Transverse colon (tissue), 4 donors: ENCODE measurements at regions not wholly inside any gene's neighbourhood (a gene's known extent, or its start where the extent isn't known, plus 50 kb on each side); places are given as distances from the start of the nearest gene placed in this dataset.

ENCODE experiments used
- DNase-seq: peaks from one replicate; pipeline ENCODE4 v3.0.0-alpha.2; 2019
- H3K27ac ChIP-seq, 4 donors: fragments of 200-600 bp; sonication (generic); 2 replicates each; pipeline ENCODE4 v1.5.1; 2016 to 2018; ENCODE audit warnings: inconsistent platforms in 4 of 4
- H3K27me3 ChIP-seq: fragments of 200-600 bp; sonication (generic); 2 replicates; pipeline ENCODE4 v1.5.1; 2017; ENCODE audit warnings: inconsistent platforms
- H3K36me3 ChIP-seq, 4 donors: fragments of 200-600 bp; sonication (generic); 2 replicates each; pipeline ENCODE4 v1.5.1; 2017 to 2019; ENCODE audit warnings: inconsistent platforms in 4 of 4
- H3K4me1 ChIP-seq, 4 donors: fragments of 200-600 bp; sonication (generic); 2 replicates each; pipeline ENCODE4 v1.5.1; 2017 to 2020; ENCODE audit warnings: inconsistent platforms in 4 of 4
- H3K4me3 ChIP-seq, 4 donors: fragments of 200-600 bp; sonication (generic); 1 replicate in 1 of 4; 2 replicates in 3 of 4; pipeline versions ENCODE4 v1.5.1 to v1.6.1; 2017 to 2019; ENCODE audit warnings: inconsistent platforms in 4 of 4
- H3K9me3 ChIP-seq, 2 donors: fragments of 200-600 bp; sonication (generic); 2 replicates each; pipeline ENCODE4 v1.5.1; 2017 to 2019; ENCODE audit warnings: inconsistent platforms in 2 of 2
- CTCF ChIP-seq, 5 experiments: fragments of 200-600 bp in 3 of 5; fragments of 450-650 bp in 2 of 5; sonication (generic) in 3 of 5; IDR thresholded peaks; 1 replicate in 2 of 5; 2 replicates in 3 of 5; pipeline ENCODE4 v1.5.1; 2016 to 2017; ENCODE audit warnings: antibody characterized with exemption in 5 of 5, inconsistent platforms in 3 of 5, mild to moderate bottlenecking in 2 of 5, moderate library complexity in 1 of 5
- EP300 ChIP-seq: sonication (generic); formaldehyde crosslinking; IDR thresholded peaks from one replicate; pipeline ENCODE4 v1.6.1; 2017; ENCODE audit warnings: antibody characterized with exemption, low read depth
- POLR2A ChIP-seq: fragments of 450-650 bp; IDR thresholded peaks from one replicate; pipeline ENCODE4 v1.6.1; 2016; ENCODE audit warnings: antibody characterized with exemption, mild to moderate bottlenecking, moderate library complexity
- POLR2AphosphoS5 ChIP-seq, 3 donors: sonication (generic); formaldehyde crosslinking; IDR thresholded peaks; one replicate each; pipeline ENCODE4 v1.6.1; 2016; ENCODE audit warnings: antibody characterized with exemption in 3 of 3
- WGBS, 2 donors: methylation state at CpG; one replicate each; pipeline ENCODE4 v1.1.5; 2018; ENCODE audit warnings: low coverage in 1 of 2; 5-methylcytosine and 5-hydroxymethylcytosine counted together
- in situ Hi-C, 4 donors: fragments of 200-750 bp; cut with MboI; loops; one replicate each; pipeline versions ENCODE4 v1.15.0 to v1.15.1; 2017; ENCODE audit warnings: low sequenced_read_pairs in 3 of 4, low pct_ligation_motif_present in 1 of 4, low pct_unique_long_range_greater_than_20kb in 1 of 4
- intact Hi-C: fragments of 100-400 bp; cut with DNase I; formaldehyde crosslinking; loops from one replicate; pipeline ENCODE4 v1.15.1; 2023; ENCODE audit warnings: low total_unique reads

- no peaks in the 10 kb centered on the region for H3K27me3 ChIP-seq
- 78 to 100% methylated on average over 2 to 7 of the region's 7 CpGs for WGBS, 2 donors
- no peak for DNase-seq
- in situ Hi-C loops: loop anchor here in 1 of 4 donors (25.0 kb wide), 1 partner anchor 87 kb away; no protein-coding TSS in a partner anchor
- no peak overlapping the region for H3K4me3 ChIP-seq
- no peaks in the 10 kb centered on the region for H3K4me1 ChIP-seq
- H3K36me3 ChIP-seq: no peaks in the 10 kb centered on the region
- intact Hi-C loops: no loop called here
- TF ChIP-seq POLR2A (no peak), CTCF (IDR thresholded peaks at IDR 0.05) (no peak), POLR2AphosphoS5 (IDR thresholded peaks at IDR 0.05) (no peak), EP300 (no peak)
- H3K27ac ChIP-seq: no peak overlapping the region
- H3K9me3 ChIP-seq: no peaks in the 10 kb centered on the region
Measured at GRCh38 chr10:131399981-131400380, 88.5 kb upstream of the TCERG1L start.

GRCh38 chr10:131400513-131400912 lies 89.0 kb upstream of the TCERG1L start:
- Histone ChIP-seq H3K27ac (no peak overlapping the region), H3K36me3 (no peaks in the 10 kb centered on the region), H3K4me3 (no peak overlapping the region), H3K4me1 (no peaks in the 10 kb centered on the region), H3K27me3 (no peaks in the 10 kb centered on the region), H3K9me3 (no peaks in the 10 kb centered on the region)
- intact Hi-C loops: no loop called here
- TF ChIP-seq EP300 (no peak), POLR2AphosphoS5 (IDR thresholded peaks at IDR 0.05) (no peak), CTCF (IDR thresholded peaks at IDR 0.05) (no peak)
- DNase-seq: no peak
- WGBS, 2 donors: 62% methylated on average over 2 of the region's 5 CpGs; no CpG with 5 or more reads in 1 of the 2 donors
- in situ Hi-C loops: no loop called here

- H3K9me3 ChIP-seq: no peaks in the 10 kb centered on the region
- H3K4me3 ChIP-seq: no peak overlapping the region
- H3K4me1 ChIP-seq: no peaks in the 10 kb centered on the region
- WGBS, 2 donors: 64 to 72% methylated on average over 4 to 36 of the region's 36 CpGs
- no peak overlapping the region for H3K27ac ChIP-seq
- no peaks in the 10 kb centered on the region for H3K27me3 ChIP-seq
- no peak for TF ChIP-seq POLR2A
- no peak for TF ChIP-seq EP300
- no peak for TF ChIP-seq CTCF (IDR thresholded peaks at IDR 0.05)
- TF ChIP-seq POLR2AphosphoS5 (IDR thresholded peaks at IDR 0.05): no peak
- no peaks in the 10 kb centered on the region for H3K36me3 ChIP-seq
- DNase-seq: no peak
- intact Hi-C loops: no loop called here
- in situ Hi-C loops: no loop called here
Measured at GRCh38 chr10:131402771-131403650, 91.5 kb upstream of the TCERG1L start.

GRCh38 chr10:131403936-131404335 lies 92.4 kb upstream of the TCERG1L start:
- in situ Hi-C loops (no loop called here), intact Hi-C loops (no loop called here)
- 64% methylated on average over 3 of the region's 7 CpGs; no CpG with 5 or more reads in 1 of the 2 donors for WGBS, 2 donors
- DNase-seq: no peak
- no peak overlapping the region for H3K4me3 ChIP-seq
- no peaks in the 10 kb centered on the region for H3K4me1 ChIP-seq
- H3K27me3 ChIP-seq: no peaks in the 10 kb centered on the region
- no peaks in the 10 kb centered on the region for H3K9me3 ChIP-seq
- TF ChIP-seq CTCF (IDR thresholded peaks at IDR 0.05) (no peak), EP300 (no peak), POLR2A (no peak), POLR2AphosphoS5 (IDR thresholded peaks at IDR 0.05) (no peak)
- H3K27ac ChIP-seq: no peak overlapping the region
- no peaks in the 10 kb centered on the region for H3K36me3 ChIP-seq
